Transverse colon (tissue), 4 donors: ENCODE measurements at regions not wholly inside any gene's neighbourhood (a gene's known extent, or its start where the extent isn't known, plus 50 kb on each side); places are given as distances from the start of the nearest gene placed in this dataset.

Experiments
- DNase-seq: peaks from one replicate; pipeline ENCODE4 v3.0.0-alpha.2; 2019
- H3K27ac ChIP-seq, 4 donors: fragments of 200-600 bp; sonication (generic); 2 replicates each; pipeline ENCODE4 v1.5.1; 2016 to 2018; ENCODE audit warnings: inconsistent platforms in 4 of 4
- H3K27me3 ChIP-seq: fragments of 200-600 bp; sonication (generic); 2 replicates; pipeline ENCODE4 v1.5.1; 2017; ENCODE audit warnings: inconsistent platforms
- H3K36me3 ChIP-seq, 4 donors: fragments of 200-600 bp; sonication (generic); 2 replicates each; pipeline ENCODE4 v1.5.1; 2017 to 2019; ENCODE audit warnings: inconsistent platforms in 4 of 4
- H3K4me1 ChIP-seq, 4 donors: fragments of 200-600 bp; sonication (generic); 2 replicates each; pipeline ENCODE4 v1.5.1; 2017 to 2020; ENCODE audit warnings: inconsistent platforms in 4 of 4
- H3K4me3 ChIP-seq, 4 donors: fragments of 200-600 bp; sonication (generic); 1 replicate in 1 of 4; 2 replicates in 3 of 4; pipeline versions ENCODE4 v1.5.1 to v1.6.1; 2017 to 2019; ENCODE audit warnings: inconsistent platforms in 4 of 4
- H3K9me3 ChIP-seq, 2 donors: fragments of 200-600 bp; sonication (generic); 2 replicates each; pipeline ENCODE4 v1.5.1; 2017 to 2019; ENCODE audit warnings: inconsistent platforms in 2 of 2
- EP300 ChIP-seq: sonication (generic); formaldehyde crosslinking; IDR thresholded peaks from one replicate; pipeline ENCODE4 v1.6.1; 2017; ENCODE audit warnings: antibody characterized with exemption, low read depth
- POLR2A ChIP-seq: fragments of 450-650 bp; IDR thresholded peaks from one replicate; pipeline ENCODE4 v1.6.1; 2016; ENCODE audit warnings: antibody characterized with exemption, mild to moderate bottlenecking, moderate library complexity
- POLR2AphosphoS5 ChIP-seq, 3 donors: sonication (generic); formaldehyde crosslinking; IDR thresholded peaks; one replicate each; pipeline ENCODE4 v1.6.1; 2016; ENCODE audit warnings: antibody characterized with exemption in 3 of 3
- WGBS, 2 donors: methylation state at CpG; one replicate each; pipeline ENCODE4 v1.1.5; 2018; ENCODE audit warnings: low coverage in 1 of 2; 5-methylcytosine and 5-hydroxymethylcytosine counted together
- in situ Hi-C, 4 donors: fragments of 200-750 bp; cut with MboI; loops; one replicate each; pipeline versions ENCODE4 v1.15.0 to v1.15.1; 2017; ENCODE audit warnings: low sequenced_read_pairs in 3 of 4, low pct_ligation_motif_present in 1 of 4, low pct_unique_long_range_greater_than_20kb in 1 of 4
- intact Hi-C: fragments of 100-400 bp; cut with DNase I; formaldehyde crosslinking; loops from one replicate; pipeline ENCODE4 v1.15.1; 2023; ENCODE audit warnings: low total_unique reads
- TF ChIP-seq, protein P1 (sequence below), 5 experiments: fragments of 200-600 bp in 3 of 5; fragments of 450-650 bp in 2 of 5; sonication (generic) in 3 of 5; IDR thresholded peaks; 1 replicate in 2 of 5; 2 replicates in 3 of 5; pipeline ENCODE4 v1.5.1; 2016 to 2017; ENCODE audit warnings: antibody characterized with exemption in 5 of 5, inconsistent platforms in 3 of 5, mild to moderate bottlenecking in 2 of 5, moderate library complexity in 1 of 5

DNA sequence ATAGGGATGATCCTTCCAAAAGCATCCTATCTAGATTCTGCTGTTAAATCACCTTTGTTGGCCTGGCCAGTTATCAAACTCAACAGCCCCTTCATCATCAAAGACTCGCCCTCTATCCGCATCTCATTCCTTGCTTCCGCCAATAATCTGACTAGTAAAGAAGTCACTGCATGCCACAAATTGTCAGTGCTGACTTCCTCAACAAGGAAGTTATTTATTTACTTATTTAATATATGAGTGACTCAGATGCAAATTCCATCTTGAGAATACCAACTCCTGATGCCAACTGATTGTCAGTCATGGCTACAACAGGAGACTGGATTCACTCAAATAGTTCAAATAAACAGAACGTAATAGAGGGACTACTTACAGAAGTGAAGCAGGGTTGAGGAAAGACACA is 283.8 kb downstream of the TRIML1 start:
- in situ Hi-C loops = no loop called here
- Histone ChIP-seq H3K36me3 (no peaks in the 10 kb centered on the region), H3K9me3 (no peaks in the 10 kb centered on the region), H3K4me3 (no peak overlapping the region), H3K27ac (no peak overlapping the region), H3K4me1 (no peaks in the 10 kb centered on the region), H3K27me3 (no peaks in the 10 kb centered on the region)
- DNase-seq = no peak
- intact Hi-C loops = no loop called here
- TF ChIP-seq EP300 = no peak
- TF ChIP-seq, protein P1, sequence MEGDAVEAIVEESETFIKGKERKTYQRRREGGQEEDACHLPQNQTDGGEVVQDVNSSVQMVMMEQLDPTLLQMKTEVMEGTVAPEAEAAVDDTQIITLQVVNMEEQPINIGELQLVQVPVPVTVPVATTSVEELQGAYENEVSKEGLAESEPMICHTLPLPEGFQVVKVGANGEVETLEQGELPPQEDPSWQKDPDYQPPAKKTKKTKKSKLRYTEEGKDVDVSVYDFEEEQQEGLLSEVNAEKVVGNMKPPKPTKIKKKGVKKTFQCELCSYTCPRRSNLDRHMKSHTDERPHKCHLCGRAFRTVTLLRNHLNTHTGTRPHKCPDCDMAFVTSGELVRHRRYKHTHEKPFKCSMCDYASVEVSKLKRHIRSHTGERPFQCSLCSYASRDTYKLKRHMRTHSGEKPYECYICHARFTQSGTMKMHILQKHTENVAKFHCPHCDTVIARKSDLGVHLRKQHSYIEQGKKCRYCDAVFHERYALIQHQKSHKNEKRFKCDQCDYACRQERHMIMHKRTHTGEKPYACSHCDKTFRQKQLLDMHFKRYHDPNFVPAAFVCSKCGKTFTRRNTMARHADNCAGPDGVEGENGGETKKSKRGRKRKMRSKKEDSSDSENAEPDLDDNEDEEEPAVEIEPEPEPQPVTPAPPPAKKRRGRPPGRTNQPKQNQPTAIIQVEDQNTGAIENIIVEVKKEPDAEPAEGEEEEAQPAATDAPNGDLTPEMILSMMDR (IDR thresholded peaks at IDR 0.05) = no peak
- TF ChIP-seq POLR2A = no peak
- no peak for TF ChIP-seq POLR2AphosphoS5 (IDR thresholded peaks at IDR 0.05)
- WGBS, 2 donors = 78 to 88% methylated on average over 4 of the region's 4 CpGs

DNA sequence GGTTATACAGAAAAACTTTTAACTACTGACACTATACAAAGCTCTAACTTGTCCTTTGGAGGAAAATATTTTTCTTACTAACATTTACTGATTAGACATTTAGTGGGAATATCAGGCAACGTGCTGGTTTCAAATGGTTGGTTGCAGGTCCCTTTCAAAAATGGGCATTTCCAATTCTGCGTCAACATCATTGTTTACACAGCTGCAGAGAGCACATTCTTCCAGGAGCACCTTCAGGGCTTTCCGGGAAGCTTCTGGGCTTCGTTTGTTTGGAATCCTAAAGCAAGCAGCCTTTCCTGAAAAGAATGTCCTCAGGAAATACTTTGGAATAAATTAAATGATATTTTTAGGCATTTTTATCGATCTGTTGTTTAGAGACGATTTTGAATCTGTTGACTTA is 289.7 kb downstream of the TRIML1 start:
- no peak for DNase-seq
- Histone ChIP-seq H3K4me1 (no peaks in the 10 kb centered on the region), H3K27me3 (no peaks in the 10 kb centered on the region), H3K4me3 (no peak overlapping the region), H3K9me3 (no peaks in the 10 kb centered on the region), H3K27ac (no peak overlapping the region), H3K36me3 (no peaks in the 10 kb centered on the region)
- WGBS, 2 donors = 24 to 32% methylated on average over 3 to 6 of the region's 6 CpGs
- intact Hi-C loops (no loop called here), in situ Hi-C loops (no loop called here)
- TF ChIP-seq EP300 (no peak), POLR2AphosphoS5 (IDR thresholded peaks at IDR 0.05) (no peak), POLR2A (no peak)
- TF ChIP-seq, protein P1 (IDR thresholded peaks at IDR 0.05) = no peak

DNA sequence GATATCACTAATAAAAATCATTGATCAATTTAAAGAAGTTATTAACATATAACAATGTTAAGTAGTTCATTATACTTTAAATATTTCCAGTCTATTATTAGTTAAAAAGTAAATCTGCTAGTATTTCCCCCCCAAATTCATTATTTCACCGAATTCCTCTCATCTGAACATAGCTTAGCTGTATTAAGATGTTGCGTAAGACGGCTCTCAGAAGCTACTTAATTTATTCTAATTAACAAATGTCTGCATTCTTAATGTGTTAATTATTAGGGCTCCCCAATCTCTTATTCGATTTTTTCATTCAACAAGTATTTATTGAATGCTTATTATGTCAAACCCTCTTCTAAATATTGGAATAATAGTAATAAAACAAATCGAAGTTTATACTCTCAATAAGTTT is 290.7 kb downstream of the TRIML1 start:
- 66 to 67% methylated on average over 5 of the region's 5 CpGs for WGBS, 2 donors
- no peaks in the 10 kb centered on the region for H3K4me1 ChIP-seq
- no peaks in the 10 kb centered on the region for H3K27me3 ChIP-seq
- intact Hi-C loops = no loop called here
- DNase-seq = no peak
- no peak overlapping the region for H3K27ac ChIP-seq
- no peak overlapping the region for H3K4me3 ChIP-seq
- no peaks in the 10 kb centered on the region for H3K36me3 ChIP-seq
- in situ Hi-C loops = no loop called here
- no peaks in the 10 kb centered on the region for H3K9me3 ChIP-seq
- TF ChIP-seq, protein P1 (IDR thresholded peaks at IDR 0.05) = no peak
- no peak for TF ChIP-seq EP300
- TF ChIP-seq POLR2AphosphoS5 (IDR thresholded peaks at IDR 0.05) = no peak
- TF ChIP-seq POLR2A = no peak

DNA sequence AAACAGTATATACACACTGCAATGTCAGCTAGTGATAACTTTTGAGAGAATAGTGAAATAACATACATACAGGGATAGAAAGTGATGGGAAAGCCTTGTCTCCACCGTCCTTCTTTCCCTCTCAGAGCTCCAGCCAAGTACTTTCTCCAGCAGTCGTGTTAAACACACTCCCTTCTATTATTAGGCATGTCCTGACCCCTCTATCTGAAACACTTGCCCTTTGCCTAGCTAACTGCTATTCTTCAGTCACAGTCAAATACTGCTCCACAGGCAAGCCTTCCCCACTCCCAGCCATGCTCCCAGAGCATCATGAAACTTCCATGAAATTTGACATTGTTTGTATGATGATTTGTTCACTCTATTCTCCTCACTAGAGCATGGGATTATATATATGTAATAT is 291.1 kb downstream of the TRIML1 start:
- TF ChIP-seq, protein P1 (IDR thresholded peaks at IDR 0.05) = no peak
- no peak for TF ChIP-seq POLR2AphosphoS5 (IDR thresholded peaks at IDR 0.05)
- TF ChIP-seq EP300 = no peak
- no peak for TF ChIP-seq POLR2A
- Histone ChIP-seq H3K27ac (no peak overlapping the region), H3K4me3 (no peak overlapping the region), H3K9me3 (no peaks in the 10 kb centered on the region), H3K27me3 (no peaks in the 10 kb centered on the region), H3K36me3 (no peaks in the 10 kb centered on the region), H3K4me1 (no peaks in the 10 kb centered on the region)
- intact Hi-C loops = no loop called here
- no peak for DNase-seq
- in situ Hi-C loops = no loop called here
- 42 to 53% methylated on average over 2 of the region's 2 CpGs for WGBS, 2 donors
